H9 (cell line): ENCODE measurements at regions not wholly inside any gene's neighbourhood (a gene's known extent, or its start where the extent isn't known, plus 50 kb on each side); places are given as distances from the start of the nearest gene placed in this dataset.

Experiments
- DNase-seq: peaks from one replicate; pipeline ENCODE4 v3.0.0-alpha.2; 2017
- H2AFZ ChIP-seq: one replicate; pipeline ENCODE4 v1.6.1; 2013; ENCODE audit warnings: mild to moderate bottlenecking, low read length, control low read depth, moderate library complexity
- H2AK5ac ChIP-seq: 2 replicates; pipeline ENCODE4 v1.6.1; 2013; ENCODE audit warnings: low read length, control low read depth, mixed read lengths; ENCODE audit not compliant: insufficient read length
- H2BK120ac ChIP-seq: one replicate; pipeline ENCODE4 v1.6.1; 2013; ENCODE audit warnings: low read depth, mild to moderate bottlenecking, low read length, control low read depth, inconsistent platforms; ENCODE audit not compliant: poor library complexity, severe bottlenecking
- H2BK12ac ChIP-seq: 2 replicates; pipeline ENCODE4 v1.6.1; 2013; ENCODE audit warnings: low read length, control low read depth, mixed read lengths, low read depth; ENCODE audit not compliant: insufficient read length
- H2BK15ac ChIP-seq: 2 replicates; pipeline ENCODE4 v1.6.1; 2013; ENCODE audit warnings: low read depth, low read length, control low read depth
- H2BK20ac ChIP-seq: one replicate; pipeline ENCODE4 v1.6.1; 2013; ENCODE audit warnings: low read depth, mild to moderate bottlenecking, low read length, control low read depth, inconsistent platforms; ENCODE audit not compliant: poor library complexity, severe bottlenecking
- H2BK5ac ChIP-seq: 2 replicates; pipeline ENCODE4 v1.6.1; 2013; ENCODE audit warnings: low read length, control low read depth, mixed read lengths; ENCODE audit not compliant: insufficient read length
- H3K14ac ChIP-seq: 2 replicates; pipeline ENCODE4 v1.6.1; 2013; ENCODE audit warnings: low read length, control low read depth; ENCODE audit not compliant: insufficient read depth
- H3K18ac ChIP-seq: 2 replicates; pipeline ENCODE4 v1.6.1; 2013; ENCODE audit warnings: low read depth, mild to moderate bottlenecking, mixed read lengths, low read length, control low read depth; ENCODE audit not compliant: insufficient read length
- H3K23ac ChIP-seq: 2 replicates; pipeline ENCODE4 v1.6.1; 2013; ENCODE audit warnings: low read length, control low read depth, mixed read lengths, low read depth; ENCODE audit not compliant: insufficient read length
- H3K23me2 ChIP-seq: 2 replicates; pipeline ENCODE4 v1.6.1; 2013; ENCODE audit warnings: low read depth, mild to moderate bottlenecking, mixed read lengths, low read length, control low read depth; ENCODE audit not compliant: insufficient read length, poor library complexity, severe bottlenecking
- H3K27ac ChIP-seq: 2 replicates; pipeline ENCODE4 v1.5.1; 2013; ENCODE audit warnings: low read length, control low read depth, mixed read lengths, low read depth; ENCODE audit not compliant: insufficient read length
- H3K27me3 ChIP-seq: 2 replicates; pipeline ENCODE4 v1.6.1; 2013; ENCODE audit warnings: low read length, control low read depth, inconsistent platforms; ENCODE audit not compliant: insufficient read depth
- H3K4ac ChIP-seq: 2 replicates; pipeline ENCODE4 v1.6.1; 2013; ENCODE audit warnings: low read depth, mild to moderate bottlenecking, control low read depth, inconsistent platforms, low read length, moderate library complexity
- H3K4me1 ChIP-seq: 2 replicates; pipeline ENCODE4 v1.6.1; 2013; ENCODE audit warnings: low read length, control low read depth, inconsistent platforms; ENCODE audit not compliant: insufficient read depth
- H3K4me2 ChIP-seq: 2 replicates; pipeline ENCODE4 v1.6.1; 2013; ENCODE audit warnings: low read length, control low read depth, mixed read lengths; ENCODE audit not compliant: insufficient read length, insufficient read depth
- H3K56ac ChIP-seq: 2 replicates; pipeline ENCODE4 v1.6.1; 2013; ENCODE audit warnings: low read depth, mild to moderate bottlenecking, mixed read lengths, low read length, control low read depth; ENCODE audit not compliant: insufficient read length
- H3K79me1 ChIP-seq: 2 replicates; pipeline ENCODE4 v1.6.1; 2013; ENCODE audit warnings: low read depth, mild to moderate bottlenecking, moderate library complexity, low read length, control low read depth, inconsistent platforms; ENCODE audit not compliant: insufficient read depth, poor library complexity, severe bottlenecking
- H3K79me2 ChIP-seq: 2 replicates; pipeline ENCODE4 v1.6.1; 2013; ENCODE audit warnings: low read length, control low read depth, inconsistent platforms; ENCODE audit not compliant: insufficient read depth
- H3K9ac ChIP-seq: 2 replicates; pipeline ENCODE4 v1.6.1; 2013; ENCODE audit warnings: low read length, control low read depth, mixed read lengths; ENCODE audit not compliant: insufficient read length; ENCODE audit errors: extremely low read depth
- H3K9me3 ChIP-seq: one replicate; pipeline ENCODE4 v1.6.1; 2013; ENCODE audit warnings: low read depth, low read length, inconsistent platforms; ENCODE audit not compliant: control insufficient read depth
- H3T11ph ChIP-seq: one replicate; pipeline ENCODE4 v1.6.1; 2013; ENCODE audit warnings: mild to moderate bottlenecking, low read length, control low read depth, inconsistent platforms
- H4K20me1 ChIP-seq: one replicate; pipeline ENCODE4 v1.6.1; 2013; ENCODE audit not compliant: control insufficient read depth, insufficient read length, insufficient read depth
- H4K5ac ChIP-seq: 2 replicates; pipeline ENCODE4 v1.6.1; 2013; ENCODE audit warnings: low read depth, mild to moderate bottlenecking, mixed read lengths, low read length, control low read depth; ENCODE audit not compliant: insufficient read length
- H4K8ac ChIP-seq: replicated peaks from 2 replicates; pipeline ENCODE4 v1.6.1; 2013; ENCODE audit warnings: low read length, control low read depth, mixed read lengths, low read depth; ENCODE audit not compliant: insufficient read length
- H4K91ac ChIP-seq: 2 replicates; pipeline ENCODE4 v1.6.1; 2013; ENCODE audit warnings: low read depth, mild to moderate bottlenecking, moderate library complexity, mixed read lengths, low read length, control low read depth; ENCODE audit not compliant: insufficient read length
- H3K27ac Mint-ChIP-seq, 3 experiments: 2 replicates in 2 of 3; 3 replicates in 1 of 3; pipeline ENCODE4 v1.8.0; 2020 to 2021; ENCODE audit warnings: mixed read lengths in 3 of 3, mild to moderate bottlenecking in 1 of 3, moderate library complexity in 1 of 3
- H3K27me3 Mint-ChIP-seq: 2 replicates; pipeline ENCODE4 v1.8.0; 2021; ENCODE audit warnings: low read depth, mild to moderate bottlenecking, moderate library complexity, mixed read lengths
- H3K36me3 Mint-ChIP-seq, 3 experiments: 2 replicates in 2 of 3; 3 replicates in 1 of 3; pipeline ENCODE4 v1.8.0; 2020 to 2021; ENCODE audit warnings: low read depth in 3 of 3, mixed read lengths in 3 of 3; ENCODE audit not compliant: insufficient read depth in 1 of 3
- H3K4me1 Mint-ChIP-seq, 2 experiments: 2 replicates each; pipeline ENCODE4 v1.8.0; 2020; ENCODE audit warnings: mixed read lengths in 2 of 2
- H3K4me3 Mint-ChIP-seq, 2 experiments: 2 replicates in 1 of 2; 3 replicates in 1 of 2; pipeline ENCODE4 v1.8.0; 2020 to 2021; ENCODE audit warnings: mild to moderate bottlenecking in 2 of 2, mixed read lengths in 2 of 2, moderate library complexity in 1 of 2
- H3K9me3 Mint-ChIP-seq, 2 experiments: 2 replicates in 1 of 2; 3 replicates in 1 of 2; pipeline ENCODE4 v1.8.0; 2020; ENCODE audit warnings: mild to moderate bottlenecking in 2 of 2, mixed read lengths in 2 of 2, moderate library complexity in 1 of 2
- CTCF ChIP-seq: fragments of 200-600 bp; sonication (generic); conservative IDR thresholded peaks from 3 replicates; pipeline ENCODE4 v1.8.0; 2021; ENCODE audit warnings: antibody characterized with exemption, mild to moderate bottlenecking
- WGBS: extraction: QIAGEN DNeasy Blood & Tissue Kit; methylation state at CpG from one replicate; pipeline ENCODE4 v1.1.7; 2013; ENCODE audit warnings: missing lambda C conversion rate, low lambda C conversion rate, mixed read lengths; ENCODE audit not compliant: insufficient read length; ENCODE audit errors: extremely low coverage; 5-methylcytosine and 5-hydroxymethylcytosine counted together

GRCh38 chrX:118216087-118216486 lies 99.5 kb upstream of the KLHL13 start:
- Mint-ChIP-seq H3K27me3 (no peaks in the 10 kb centered on the region; the same call in 1 of the 2 replicates), H3K4me3 (no peak overlapping the region), H3K4me1 (peaks cover 9 to 11% of the 10 kb centered on the region in 2 experiments), H3K36me3 (peaks cover 0 to 4% (median 0%) of the 10 kb centered on the region in 3 experiments; a peak in 1 of 7 replicates), H3K9me3 (peaks cover 0 to 48% of the 10 kb centered on the region in 2 experiments; a peak in 3 of 5 replicates), H3K27ac (no peak overlapping the region)
- no peak overlapping the region for H4K91ac ChIP-seq
- H3K4ac ChIP-seq: no peak overlapping the region
- H3K56ac ChIP-seq: no peak overlapping the region
- H2BK12ac ChIP-seq: no peak overlapping the region
- H3T11ph ChIP-seq: no peak overlapping the region
- TF ChIP-seq CTCF: no peak
- DNase-seq: no peak
- H3K23me2 ChIP-seq: no peaks in the 10 kb centered on the region
- no peak overlapping the region for H3K18ac ChIP-seq
- no peak overlapping the region for H2BK20ac ChIP-seq
- H2BK120ac ChIP-seq: no peak overlapping the region
- no peak overlapping the region for H4K5ac ChIP-seq
- no peak overlapping the region for H2AFZ ChIP-seq
- H3K9me3 ChIP-seq: peaks cover 41% of the 10 kb centered on the region
- no peaks in the 10 kb centered on the region; the same call in 1 of the 2 replicates for H3K4me1 ChIP-seq
- no peak overlapping the region for H3K9ac ChIP-seq
- no peak overlapping the region for H3K27ac ChIP-seq
- H2BK15ac ChIP-seq: no peak overlapping the region
- H4K20me1 ChIP-seq: no peaks in the 10 kb centered on the region
- H3K79me1 ChIP-seq: no peaks in the 10 kb centered on the region
- no peaks in the 10 kb centered on the region for H3K79me2 ChIP-seq
- WGBS: no CpG with 5 or more reads among the region's 3 CpGs
- H3K27me3 ChIP-seq: no peaks in the 10 kb centered on the region
- H2AK5ac ChIP-seq: no peak overlapping the region
- no peak overlapping the region for H3K23ac ChIP-seq
- H4K8ac ChIP-seq: no peak overlapping the region
- H2BK5ac ChIP-seq: no peak overlapping the region
- H3K14ac ChIP-seq: no peak overlapping the region
- no peak overlapping the region for H3K4me2 ChIP-seq
